ENCODE measurements at regions not wholly inside any gene's neighbourhood (a gene's known extent, or its start where the extent isn't known, plus 50 kb on each side); places are given as distances from the start of the nearest gene placed in this dataset.
A peak's percentile ranks its signal among the peaks of the same experiment; 100 is the strongest.

DNA sequence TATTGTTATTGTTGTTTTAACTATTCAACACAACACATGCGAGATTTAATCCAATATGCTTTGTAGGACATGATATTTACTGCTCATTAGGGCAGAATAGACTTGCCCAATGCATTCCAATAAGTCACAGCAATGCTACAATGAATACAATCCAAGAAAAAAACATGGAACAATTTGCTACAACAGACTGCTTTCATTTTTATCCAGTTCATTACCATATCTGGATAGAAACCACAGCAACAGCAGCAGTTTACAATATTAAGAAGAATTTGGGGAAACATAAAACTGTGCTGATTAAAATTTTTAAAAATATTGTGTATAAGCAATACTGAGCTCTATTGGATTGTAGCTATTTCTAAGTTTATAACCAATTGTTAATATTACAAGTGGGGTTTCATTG, 833.0 kb downstream of the DIAPH3 start:
- Histone ChIP-seq H3K9me3 (no peaks in the 10 kb centered on the region), H3K27ac (no peak overlapping the region), H3K4me3 (no peak overlapping the region), H3K27me3 (ENCODE audit: insufficient read depth in 3 of 3, low read length in 2 of 3) (no peaks in the 10 kb centered on the region), H3K36me3 (ENCODE audit: insufficient read depth in 1 of 2, low read depth in 1 of 2) (no peaks in the 10 kb centered on the region), H3K4me1 (no peaks in the 10 kb centered on the region)
- no peak for DNase-seq
- TF ChIP-seq, protein P1, sequence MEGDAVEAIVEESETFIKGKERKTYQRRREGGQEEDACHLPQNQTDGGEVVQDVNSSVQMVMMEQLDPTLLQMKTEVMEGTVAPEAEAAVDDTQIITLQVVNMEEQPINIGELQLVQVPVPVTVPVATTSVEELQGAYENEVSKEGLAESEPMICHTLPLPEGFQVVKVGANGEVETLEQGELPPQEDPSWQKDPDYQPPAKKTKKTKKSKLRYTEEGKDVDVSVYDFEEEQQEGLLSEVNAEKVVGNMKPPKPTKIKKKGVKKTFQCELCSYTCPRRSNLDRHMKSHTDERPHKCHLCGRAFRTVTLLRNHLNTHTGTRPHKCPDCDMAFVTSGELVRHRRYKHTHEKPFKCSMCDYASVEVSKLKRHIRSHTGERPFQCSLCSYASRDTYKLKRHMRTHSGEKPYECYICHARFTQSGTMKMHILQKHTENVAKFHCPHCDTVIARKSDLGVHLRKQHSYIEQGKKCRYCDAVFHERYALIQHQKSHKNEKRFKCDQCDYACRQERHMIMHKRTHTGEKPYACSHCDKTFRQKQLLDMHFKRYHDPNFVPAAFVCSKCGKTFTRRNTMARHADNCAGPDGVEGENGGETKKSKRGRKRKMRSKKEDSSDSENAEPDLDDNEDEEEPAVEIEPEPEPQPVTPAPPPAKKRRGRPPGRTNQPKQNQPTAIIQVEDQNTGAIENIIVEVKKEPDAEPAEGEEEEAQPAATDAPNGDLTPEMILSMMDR (IDR thresholded peaks at IDR 0.05) = no peak
- no peak for ATAC-seq
- intact Hi-C loops (cut with DNase I) = loop anchor here in 1 of 2 donors (10.0 kb wide), 1 partner anchor 344 kb away; no protein-coding TSS in a partner anchor
- 55 to 75% (median 56%) methylated on average over 1 of the region's 1 CpG for WGBS, 3 donors

DNA sequence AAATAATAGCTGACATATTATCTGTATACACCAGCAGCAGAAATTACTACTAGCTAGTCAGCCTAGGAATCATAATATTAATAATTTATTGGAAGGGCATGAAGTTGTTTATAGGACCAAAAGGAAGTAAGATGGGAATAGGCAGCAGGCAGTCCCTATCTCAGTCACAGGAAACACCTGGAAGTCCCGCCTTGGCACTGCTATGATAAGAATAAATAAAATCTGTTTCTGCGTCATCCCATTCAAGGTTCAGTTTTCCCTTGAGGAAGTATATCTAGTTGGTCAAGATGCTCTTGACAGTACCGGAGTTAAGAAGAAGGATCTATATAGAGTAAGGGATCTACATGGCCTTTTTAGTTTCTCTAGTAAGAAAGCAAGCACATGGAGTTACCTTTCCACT, 830.8 kb downstream of the DIAPH3 start:
- TF ChIP-seq, protein P1 (IDR thresholded peaks at IDR 0.05) = no peak
- ATAC-seq = no peak

GRCh38 chr13:59337070-59337469, 826.7 kb downstream of the DIAPH3 start:
- Histone ChIP-seq H3K9me3 (no peaks in the 10 kb centered on the region), H3K27me3 (ENCODE audit: insufficient read depth in 3 of 3, low read length in 2 of 3) (no peaks in the 10 kb centered on the region), H3K36me3 (ENCODE audit: insufficient read depth in 1 of 2, low read depth in 1 of 2) (no peaks in the 10 kb centered on the region), H3K4me3 (no peak overlapping the region), H3K4me1 (no peaks in the 10 kb centered on the region), H3K27ac (peak overlapping the region; percentile 62)
- no peak for DNase-seq
- intact Hi-C loops (cut with DNase I) = loop anchor here in 1 of 2 donors (10.0 kb wide), 1 partner anchor 338 kb away; no protein-coding TSS in a partner anchor
- 0 to 17% (median 4%) methylated on average over 4 of the region's 4 CpGs for WGBS, 3 donors
- TF ChIP-seq, protein P1 (IDR thresholded peaks at IDR 0.05) = no peak
- peak; percentile 79 to 98 (median 92) for ATAC-seq

More for the DNA sequence above, 830.8 kb downstream of the DIAPH3 start:
- intact Hi-C loops (cut with DNase I) = loop anchor here in 1 of 2 donors (10.0 kb wide), 1 partner anchor 342 kb away; no protein-coding TSS in a partner anchor
- DNase-seq = no peak
- WGBS, 3 donors = 78 to 82% (median 78%) methylated on average over 3 of the region's 3 CpGs
- Histone ChIP-seq H3K27ac (no peak overlapping the region), H3K4me1 (no peaks in the 10 kb centered on the region), H3K4me3 (no peak overlapping the region), H3K36me3 (ENCODE audit: insufficient read depth in 1 of 2, low read depth in 1 of 2) (no peaks in the 10 kb centered on the region), H3K9me3 (no peaks in the 10 kb centered on the region), H3K27me3 (ENCODE audit: insufficient read depth in 3 of 3, low read length in 2 of 3) (no peaks in the 10 kb centered on the region)

- H3K27ac ChIP-seq = no peak overlapping the region
- H3K9me3 ChIP-seq = no peaks in the 10 kb centered on the region
- no peaks in the 10 kb centered on the region for H3K36me3 ChIP-seq (ENCODE audit: insufficient read depth in 1 of 2, low read depth in 1 of 2)
- intact Hi-C loops (cut with DNase I) = loop anchor here in 1 of 2 donors (5.0 kb wide), 1 partner anchor 47 kb away; no protein-coding TSS in a partner anchor
- H3K4me3 ChIP-seq = no peak overlapping the region
- no peaks in the 10 kb centered on the region for H3K27me3 ChIP-seq (ENCODE audit: insufficient read depth in 3 of 3, low read length in 2 of 3)
- TF ChIP-seq, protein P1 (IDR thresholded peaks at IDR 0.05) = no peak
- WGBS, 3 donors = 88 to 95% (median 91%) methylated on average over 5 of the region's 5 CpGs
- no peaks in the 10 kb centered on the region for H3K4me1 ChIP-seq
- no peak for ATAC-seq
- no peak for DNase-seq
Measured at GRCh38 chr13:59340151-59340550, 823.6 kb downstream of the DIAPH3 start.

DNA sequence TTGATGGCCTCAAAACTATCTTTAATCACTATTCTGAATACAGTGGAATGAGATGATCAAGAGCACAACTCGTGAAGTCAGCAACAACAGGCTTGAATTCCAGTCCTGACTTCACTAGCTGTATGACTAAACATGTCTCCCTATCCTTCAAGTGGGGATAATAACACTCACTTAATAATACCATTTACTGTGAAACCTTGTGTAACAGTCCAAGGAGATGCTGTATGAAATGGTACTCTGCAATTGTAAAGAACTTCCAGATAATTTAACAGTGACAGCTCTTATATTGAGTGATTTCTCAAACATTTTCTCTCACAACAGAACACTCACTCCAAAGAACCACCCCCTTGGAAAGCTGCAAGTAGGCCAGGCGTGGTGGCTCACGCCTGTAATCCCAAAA, 823.1 kb downstream of the DIAPH3 start:
- TF ChIP-seq, protein P1 (IDR thresholded peaks at IDR 0.05) = no peak
- DNase-seq (no peak), ATAC-seq (no peak)
- Histone ChIP-seq H3K4me1 (no peaks in the 10 kb centered on the region), H3K4me3 (no peak overlapping the region), H3K9me3 (no peaks in the 10 kb centered on the region), H3K27ac (no peak overlapping the region), H3K36me3 (ENCODE audit: insufficient read depth in 1 of 2, low read depth in 1 of 2) (no peaks in the 10 kb centered on the region), H3K27me3 (ENCODE audit: insufficient read depth in 3 of 3, low read length in 2 of 3) (no peaks in the 10 kb centered on the region)
- intact Hi-C loops (cut with DNase I) = loop anchor here in 1 of 2 donors (5.0 kb wide), 1 partner anchor 47 kb away; no protein-coding TSS in a partner anchor
- 62 to 88% (median 65%) methylated on average over 3 of the region's 3 CpGs for WGBS, 3 donors

Data from psoas muscle (tissue), 7 donors.